ENCODE measurements at regions not wholly inside any gene's neighbourhood (a gene's known extent, or its start where the extent isn't known, plus 50 kb on each side); places are given as distances from the start of the nearest gene placed in this dataset.

DNA sequence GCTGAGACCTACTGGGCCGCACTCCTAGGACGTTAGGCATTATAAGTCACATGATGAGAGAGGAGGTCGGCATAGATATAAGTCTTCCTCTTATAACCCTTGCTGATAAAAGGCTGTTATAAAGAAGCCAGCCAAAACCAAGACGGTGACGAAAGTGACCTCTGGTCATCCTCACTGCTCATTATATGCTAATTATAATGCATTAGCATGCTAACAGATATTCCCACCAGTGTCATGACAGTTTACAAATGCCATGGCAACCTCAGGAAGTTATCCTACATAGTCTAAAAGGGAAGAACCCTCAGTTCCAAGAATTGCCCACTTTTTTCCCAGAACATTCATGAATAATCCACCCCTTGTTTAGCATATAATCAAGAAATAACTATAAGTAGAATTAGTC lies 222.4 kb downstream of the TLE1 start:
- TF ChIP-seq, protein P1, sequence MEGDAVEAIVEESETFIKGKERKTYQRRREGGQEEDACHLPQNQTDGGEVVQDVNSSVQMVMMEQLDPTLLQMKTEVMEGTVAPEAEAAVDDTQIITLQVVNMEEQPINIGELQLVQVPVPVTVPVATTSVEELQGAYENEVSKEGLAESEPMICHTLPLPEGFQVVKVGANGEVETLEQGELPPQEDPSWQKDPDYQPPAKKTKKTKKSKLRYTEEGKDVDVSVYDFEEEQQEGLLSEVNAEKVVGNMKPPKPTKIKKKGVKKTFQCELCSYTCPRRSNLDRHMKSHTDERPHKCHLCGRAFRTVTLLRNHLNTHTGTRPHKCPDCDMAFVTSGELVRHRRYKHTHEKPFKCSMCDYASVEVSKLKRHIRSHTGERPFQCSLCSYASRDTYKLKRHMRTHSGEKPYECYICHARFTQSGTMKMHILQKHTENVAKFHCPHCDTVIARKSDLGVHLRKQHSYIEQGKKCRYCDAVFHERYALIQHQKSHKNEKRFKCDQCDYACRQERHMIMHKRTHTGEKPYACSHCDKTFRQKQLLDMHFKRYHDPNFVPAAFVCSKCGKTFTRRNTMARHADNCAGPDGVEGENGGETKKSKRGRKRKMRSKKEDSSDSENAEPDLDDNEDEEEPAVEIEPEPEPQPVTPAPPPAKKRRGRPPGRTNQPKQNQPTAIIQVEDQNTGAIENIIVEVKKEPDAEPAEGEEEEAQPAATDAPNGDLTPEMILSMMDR (IDR thresholded peaks at IDR 0.05): no peak
- TF ChIP-seq POLR2A (IDR thresholded peaks at IDR 0.05): no peak

All from body of pancreas (tissue), 4 donors.